ENCODE measurements at regions not wholly inside any gene's neighbourhood (a gene's known extent, or its start where the extent isn't known, plus 50 kb on each side); places are given as distances from the start of the nearest gene placed in this dataset.

GRCh38 chr6:143564484-143565017 is 53.0 kb upstream of the FUCA2 start:
- TF ChIP-seq CTCF (IDR thresholded peaks at IDR 0.05 in 4 of 5, conservative IDR thresholded peaks at IDR 0.05 in 1 of 5) (no peak), POLR2A (IDR thresholded peaks at IDR 0.05) (no peak)
